HL-60 (cell line): ENCODE measurements at regions not wholly inside any gene's neighbourhood (a gene's known extent, or its start where the extent isn't known, plus 50 kb on each side); places are given as distances from the start of the nearest gene placed in this dataset.

Experiments used
- DNase-seq, 2 experiments: peaks; one replicate each; pipeline ENCODE4 v3.0.0-alpha.2; 2010 to 2020; ENCODE audit warnings: low read depth in 1 of 2, low spot score in 1 of 2
- H3K27ac ChIP-seq: fragments of 250-450 bp; sonication (Bioruptor Pico); replicated peaks from 2 replicates; pipeline ENCODE4 v1.5.1; 2020; ENCODE audit warnings: mild to moderate bottlenecking, moderate library complexity
- H3K27me3 ChIP-seq: fragments of 250-450 bp; sonication (Bioruptor Pico); 2 replicates; pipeline ENCODE4 v1.5.1; 2021; ENCODE audit warnings: mild to moderate bottlenecking, moderate library complexity; ENCODE audit not compliant: insufficient read depth, poor library complexity, severe bottlenecking
- H3K4me3 ChIP-seq: replicated peaks from 2 replicates; pipeline ENCODE4 v1.5.1; 2011; ENCODE audit warnings: mild to moderate bottlenecking, control low read depth, low read length; ENCODE audit not compliant: insufficient read depth
- CTCF ChIP-seq: IDR thresholded peaks from one replicate; pipeline ENCODE4 v1.5.1; 2011; ENCODE audit warnings: low read length, control low read depth, inconsistent platforms; ENCODE audit not compliant: insufficient read depth
- GABPA ChIP-seq: IDR thresholded peaks from 2 replicates; pipeline ENCODE4 v1.6.1; 2012; ENCODE audit warnings: low read depth
- POLR2AphosphoS5 ChIP-seq: IDR thresholded peaks from 2 replicates; pipeline ENCODE4 v1.6.1; 2012; ENCODE audit warnings: low read depth
- REST ChIP-seq: IDR thresholded peaks from 2 replicates; pipeline ENCODE4 v1.6.1; 2012; ENCODE audit warnings: low read depth; ENCODE audit not compliant: insufficient replicate concordance
- SPI1 ChIP-seq: IDR thresholded peaks from 2 replicates; pipeline ENCODE4 v1.6.1; 2012; ENCODE audit warnings: low read depth, mild to moderate bottlenecking, borderline replicate concordance

GRCh38 chr5:165079389-165079788, 1574.0 kb downstream of the MAT2B start:
- TF ChIP-seq GABPA (no peak), POLR2AphosphoS5 (no peak), REST (no peak), SPI1 (no peak), CTCF (no peak)
- H3K4me3 ChIP-seq = no peak overlapping the region
- no peaks in the 10 kb centered on the region for H3K27me3 ChIP-seq
- DNase-seq = no peak
- H3K27ac ChIP-seq = no peak overlapping the region

DNA sequence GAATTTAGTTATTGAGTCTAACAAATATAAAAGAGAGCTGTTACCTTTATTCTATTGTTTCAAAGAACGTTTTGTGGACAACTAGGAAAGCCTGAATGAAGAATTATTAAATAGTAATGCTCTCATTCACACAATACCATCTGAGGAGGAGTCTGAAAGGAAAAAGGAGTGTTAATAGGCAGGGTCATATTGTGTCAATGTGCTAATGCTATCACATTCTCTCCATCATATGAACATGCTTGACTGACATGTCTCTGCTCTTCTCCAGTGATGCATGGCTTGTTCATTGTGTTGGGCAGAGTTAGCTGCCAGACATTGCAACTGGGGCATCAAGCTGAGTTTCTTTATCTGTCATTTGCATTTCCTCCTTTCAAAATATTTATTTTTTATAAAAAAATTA, 1578.0 kb downstream of the MAT2B start:
- Histone ChIP-seq H3K4me3 (no peak overlapping the region), H3K27me3 (no peaks in the 10 kb centered on the region), H3K27ac (no peak overlapping the region)
- TF ChIP-seq REST (no peak), CTCF (no peak), GABPA (no peak), POLR2AphosphoS5 (no peak), SPI1 (no peak)
- DNase-seq = no peak

GRCh38 chr5:165086465-165086864, 1581.0 kb downstream of the MAT2B start:
- no peak overlapping the region for H3K4me3 ChIP-seq
- no peak for DNase-seq
- H3K27me3 ChIP-seq = no peaks in the 10 kb centered on the region
- TF ChIP-seq SPI1 (no peak), REST (no peak), CTCF (no peak), POLR2AphosphoS5 (no peak), GABPA (no peak)
- no peak overlapping the region for H3K27ac ChIP-seq
